ENCODE measurements at regions not wholly inside any gene's neighbourhood (a gene's known extent, or its start where the extent isn't known, plus 50 kb on each side); places are given as distances from the start of the nearest gene placed in this dataset.

- H3K23me2 ChIP-seq (ENCODE audit: insufficient read length, low read depth, low read length, poor library complexity, severe bottlenecking): no peaks in the 10 kb centered on the region
- H3K36me3 Mint-ChIP-seq (ENCODE audit: insufficient read depth in 1 of 3, low read depth in 3 of 3): peaks cover 0 to 10% (median 0%) of the 10 kb centered on the region in 3 experiments; a peak in 3 of 7 replicates
- no peak overlapping the region for H3K23ac ChIP-seq (ENCODE audit: insufficient read length, low read depth, low read length)
- no peak overlapping the region for H3K4me3 Mint-ChIP-seq
- H3K18ac ChIP-seq (ENCODE audit: insufficient read length, low read depth, low read length): no peak overlapping the region
- H4K5ac ChIP-seq (ENCODE audit: insufficient read length, low read depth, low read length): no peak overlapping the region
- no peaks in the 10 kb centered on the region for H4K20me1 ChIP-seq (ENCODE audit: control insufficient read depth, insufficient read depth, insufficient read length)
- no peak for TF ChIP-seq CTCF (conservative IDR thresholded peaks at IDR 0.05)
- no peaks in the 10 kb centered on the region for H3K9me3 ChIP-seq (ENCODE audit: control insufficient read depth, low read depth, low read length)
- H3K79me1 ChIP-seq (ENCODE audit: insufficient read depth, low read depth, low read length, poor library complexity, severe bottlenecking): no peaks in the 10 kb centered on the region
- no peak overlapping the region for H4K8ac ChIP-seq (replicated peaks; ENCODE audit: insufficient read length, low read depth, low read length)
- H2BK120ac ChIP-seq (ENCODE audit: low read depth, low read length, poor library complexity, severe bottlenecking): no peak overlapping the region
- H3K4me1 ChIP-seq (ENCODE audit: insufficient read depth, low read length): 0 out of 2 replicates have a peak, but pooled peaks cover under 1% of the 10 kb centered on the region
- DNase-seq: no peak
- H3K4ac ChIP-seq (ENCODE audit: low read depth, low read length): no peak overlapping the region
- no peak overlapping the region for H3T11ph ChIP-seq (ENCODE audit: low read length)
- H2BK20ac ChIP-seq (ENCODE audit: low read depth, low read length, poor library complexity, severe bottlenecking): no peak overlapping the region
- peaks cover 8 to 9% of the 10 kb centered on the region in 2 experiments for H3K4me1 Mint-ChIP-seq
- no peaks in the 10 kb centered on the region for H3K27me3 ChIP-seq (ENCODE audit: insufficient read depth, low read length)
- H3K4me2 ChIP-seq (ENCODE audit: insufficient read depth, insufficient read length, low read length): no peak overlapping the region
- peak overlapping the region in 1 of 3 experiments; percentile 52; a peak in 1 of 7 replicates for H3K27ac Mint-ChIP-seq
- H3K14ac ChIP-seq (ENCODE audit: insufficient read depth, low read length): no peak overlapping the region
- H2AFZ ChIP-seq (ENCODE audit: low read length): no peak overlapping the region
- no peak overlapping the region for H2BK5ac ChIP-seq (ENCODE audit: insufficient read length, low read length)
- no peak overlapping the region for H2BK15ac ChIP-seq (ENCODE audit: low read depth, low read length)
- H2BK12ac ChIP-seq (ENCODE audit: insufficient read length, low read depth, low read length): no peak overlapping the region
- H3K27ac ChIP-seq (ENCODE audit: insufficient read length, low read depth, low read length): no peak overlapping the region
- H4K91ac ChIP-seq (ENCODE audit: insufficient read length, low read depth, low read length): no peak overlapping the region
- H3K79me2 ChIP-seq (ENCODE audit: insufficient read depth, low read length): no peaks in the 10 kb centered on the region
- no CpG with 5 or more reads among the region's 1 CpG for WGBS (ENCODE audit: extremely low coverage, insufficient read length, low lambda C conversion rate)
- no peak overlapping the region for H3K9ac ChIP-seq (ENCODE audit: extremely low read depth, insufficient read length, low read length)
- no peak overlapping the region for H2AK5ac ChIP-seq (ENCODE audit: insufficient read length, low read length)
- peaks cover 5 to 6% of the 10 kb centered on the region in 2 experiments; a peak in 3 of 5 replicates for H3K9me3 Mint-ChIP-seq
- H3K56ac ChIP-seq (ENCODE audit: insufficient read length, low read depth, low read length): no peak overlapping the region
- H3K27me3 Mint-ChIP-seq (ENCODE audit: low read depth): peaks cover 4% of the 10 kb centered on the region; the same call in 1 of the 2 replicates
Observed at GRCh38 chr1:185549906-185550305, 184.3 kb upstream of the HMCN1 start.

Data from H9 (cell line).